HG03025 (cell line): ENCODE measurements at regions not wholly inside any gene's neighbourhood (a gene's known extent, or its start where the extent isn't known, plus 50 kb on each side); places are given as distances from the start of the nearest gene placed in this dataset.
"Not testable (repeated sequence)": the region's sequence is repeated elsewhere in the genome, so short reads cannot be mapped to it uniquely, and the experiment has no call there.

Source experiments
- ATAC-seq: cut with Tn5 transposase; IDR thresholded peaks from one replicate; pipeline ENCODE4 v1.9.1; 2021; ENCODE audit warnings: mild to moderate bottlenecking, moderate library complexity; ENCODE audit not compliant: unreplicated experiment, low FRiP score

DNA sequence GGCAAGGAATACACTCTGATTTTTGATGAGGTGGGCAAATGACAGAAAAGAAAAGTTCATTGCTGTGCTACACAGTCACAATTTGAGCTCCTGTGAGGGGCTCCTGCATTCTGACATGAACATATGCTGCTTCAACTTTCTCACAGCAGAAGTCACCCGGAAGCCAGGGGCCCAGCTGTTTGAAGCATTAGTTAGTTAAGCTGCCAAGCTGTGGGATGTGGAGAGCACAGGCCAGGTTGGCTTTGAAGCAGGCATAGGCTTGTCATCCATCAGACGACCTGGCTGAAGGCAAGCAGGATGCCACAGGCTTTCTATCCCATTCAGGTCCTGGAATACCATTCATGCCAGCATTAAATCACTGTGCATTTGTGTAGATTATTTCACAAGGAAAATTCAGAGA lies 63.1 kb downstream of the MTNR1B start:
- ATAC-seq: no peak

DNA sequence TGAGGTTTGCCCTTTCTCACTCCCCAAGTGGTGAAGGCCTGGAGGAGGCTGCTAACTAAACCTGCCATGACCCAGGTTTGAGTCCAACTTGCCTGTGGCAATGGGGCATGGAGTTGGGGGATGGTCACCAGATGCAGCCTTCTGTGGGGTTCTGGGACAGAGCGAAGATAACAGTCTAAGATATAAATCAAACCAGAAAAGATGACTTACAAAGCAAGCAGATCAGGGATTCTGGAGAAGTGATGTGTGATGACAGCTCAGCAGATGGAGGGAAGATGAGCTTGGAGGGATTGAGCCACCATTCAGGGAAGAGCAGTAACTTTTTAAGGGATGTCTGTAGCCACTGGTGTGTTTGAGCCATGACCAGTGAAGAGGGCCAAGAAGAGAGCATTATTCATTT lies 63.6 kb downstream of the MTNR1B start:
- no peak for ATAC-seq

DNA sequence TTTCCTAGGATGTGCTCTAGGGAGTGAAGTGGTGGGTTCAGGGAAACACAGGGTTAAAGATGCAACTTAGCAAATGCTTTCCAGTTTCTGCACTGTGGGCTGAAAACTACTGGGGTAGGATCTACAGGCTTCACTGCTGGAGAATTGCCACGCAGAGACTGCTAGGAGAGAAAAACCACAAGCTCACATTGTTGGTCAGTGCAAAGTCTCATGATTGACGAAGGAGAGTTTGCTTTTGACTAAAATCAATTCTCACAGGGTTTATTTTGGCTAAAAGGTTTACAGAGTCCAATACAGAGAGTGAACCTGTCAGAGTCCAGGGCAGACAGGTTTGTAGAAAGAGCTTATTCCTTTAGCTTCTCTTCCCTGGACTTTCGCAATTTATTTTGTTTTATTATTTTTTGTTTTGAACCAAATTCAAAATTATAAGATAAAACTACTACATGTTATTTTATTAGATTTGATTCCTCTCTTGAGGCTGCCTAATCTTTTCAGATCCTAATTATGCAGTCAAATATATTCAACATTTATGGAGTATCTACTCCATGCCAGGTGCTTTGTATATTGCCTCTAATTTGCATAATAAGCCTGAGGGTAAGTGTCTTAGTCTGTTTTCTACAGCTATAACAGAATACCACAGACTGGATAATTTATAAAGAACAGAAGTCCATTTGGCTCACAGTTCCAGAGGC lies 64.7 kb downstream of the MTNR1B start:
- no peak for ATAC-seq

DNA sequence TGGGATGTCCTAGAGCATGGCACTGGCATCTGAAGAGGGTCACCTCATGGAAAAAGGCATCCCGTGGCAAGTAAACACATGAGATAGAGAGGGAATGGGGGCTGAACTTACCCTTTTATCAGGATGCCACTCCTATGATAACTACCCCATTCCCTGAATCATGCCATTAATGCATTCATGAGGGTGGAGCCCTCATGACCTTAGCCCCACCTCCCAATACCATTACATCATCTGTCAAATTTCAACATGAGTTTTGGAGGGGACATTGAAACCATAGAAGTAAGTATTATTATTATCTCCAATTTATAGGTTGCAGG lies 65.2 kb downstream of the MTNR1B start:
- ATAC-seq: no peak

DNA sequence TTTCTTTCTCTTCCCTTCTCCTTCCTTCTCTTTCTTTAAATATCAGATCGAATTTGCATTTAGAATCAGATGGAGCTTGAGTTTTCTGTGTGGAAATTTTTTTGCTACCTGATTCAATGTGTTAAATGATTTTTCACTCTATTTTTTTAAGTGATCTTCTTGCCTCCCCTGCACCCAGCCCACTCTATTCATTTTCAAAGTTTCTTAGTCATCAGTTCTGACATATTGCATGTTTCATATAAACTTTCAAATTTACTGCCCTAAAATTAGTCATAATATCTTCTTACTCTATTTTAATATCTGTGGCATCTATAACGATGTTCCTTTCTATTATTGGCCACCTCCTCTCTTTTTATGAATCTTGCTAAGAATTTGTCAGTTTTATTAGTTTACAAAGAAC lies 69.1 kb downstream of the MTNR1B start:
- ATAC-seq: no peak

DNA sequence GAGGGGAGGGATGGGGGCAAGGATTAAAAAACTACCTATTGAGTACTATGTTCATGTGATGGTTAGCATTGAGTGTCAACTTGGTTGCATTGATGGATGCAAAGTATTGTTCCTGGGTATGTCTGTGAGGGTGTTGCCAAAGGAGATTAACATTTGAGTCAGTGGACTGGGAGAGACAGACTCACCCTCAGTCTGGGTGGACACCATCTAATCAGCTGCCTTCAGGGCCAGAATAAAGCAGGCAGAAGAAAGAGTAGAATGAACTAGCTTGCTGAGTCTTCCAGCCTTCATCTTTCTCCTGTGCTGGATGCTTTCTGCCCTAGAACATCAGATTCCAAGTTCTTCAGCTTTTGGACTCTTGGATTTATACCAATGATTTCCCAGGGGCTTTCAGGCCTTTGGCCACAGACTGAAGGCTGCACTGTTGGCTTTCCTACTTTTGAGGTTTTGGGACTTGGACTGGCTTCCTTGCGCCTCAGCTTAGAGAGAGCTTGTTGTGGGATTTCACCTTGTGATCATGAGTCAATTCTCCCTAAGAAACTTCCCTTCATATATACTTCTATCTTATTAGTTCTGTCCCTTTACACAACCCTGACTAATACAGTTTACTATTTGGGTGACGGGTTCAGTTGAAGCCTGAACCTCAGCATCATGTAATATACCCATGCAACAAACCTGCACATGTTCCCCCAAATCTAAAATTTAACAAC lies 70.2 kb downstream of the MTNR1B start:
- ATAC-seq: no peak

DNA sequence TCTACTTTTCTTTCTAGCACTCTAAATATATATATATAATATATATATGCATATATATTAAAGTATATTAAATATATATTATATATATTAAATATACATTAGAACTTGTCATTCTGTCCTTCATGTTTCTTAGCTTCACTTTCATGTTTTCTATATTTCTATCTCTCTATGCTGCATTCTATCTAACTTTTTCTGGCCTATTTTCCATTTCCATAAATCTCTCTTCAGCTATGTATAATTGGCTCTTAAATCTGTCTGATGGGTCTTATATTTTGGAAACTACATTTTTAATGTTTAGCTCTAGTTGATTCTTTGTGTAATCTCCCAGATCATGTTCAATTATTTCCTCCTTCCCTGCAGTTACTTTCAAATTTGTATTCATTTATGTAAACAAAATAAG lies 72.2 kb downstream of the MTNR1B start:
- no peak for ATAC-seq

DNA sequence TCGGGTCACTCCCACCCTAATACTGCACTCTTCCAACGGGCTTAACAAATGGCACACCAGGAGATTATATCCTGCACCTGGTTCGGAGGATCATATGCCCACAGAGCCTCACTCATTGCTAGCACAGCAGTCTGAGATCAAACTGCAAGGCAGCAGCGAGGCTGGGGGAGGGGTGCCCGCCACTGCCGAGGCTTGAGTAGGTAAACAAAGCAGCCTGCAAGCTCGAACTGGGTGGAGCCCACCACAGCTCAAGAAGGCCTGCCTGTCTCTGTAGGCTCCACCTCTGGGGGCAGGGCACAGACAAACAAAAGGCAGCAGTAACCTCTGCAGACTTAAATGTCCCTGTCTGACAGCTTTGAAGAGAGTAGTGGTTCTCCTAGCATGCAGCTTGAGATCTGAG lies 73.7 kb downstream of the MTNR1B start:
- not testable (repeated sequence) for ATAC-seq

DNA sequence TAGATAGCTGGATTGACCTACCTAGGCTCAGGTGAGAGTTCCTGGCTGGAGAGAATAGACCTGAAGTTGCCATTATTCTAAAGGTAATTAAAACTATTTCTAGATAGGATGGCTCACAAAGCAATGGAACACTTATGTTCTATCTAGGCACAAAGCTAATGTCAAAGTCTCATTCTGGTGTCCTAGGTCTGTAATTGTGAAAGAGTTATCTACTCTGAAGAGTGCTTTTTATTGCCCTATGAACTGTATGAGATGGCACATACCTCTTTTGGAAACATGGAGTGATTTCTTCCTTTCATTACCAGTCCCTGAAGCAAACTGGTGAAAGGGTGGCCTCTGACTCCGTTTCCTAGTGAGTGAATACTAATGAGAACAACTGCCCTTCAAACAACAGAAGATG lies 80.3 kb downstream of the MTNR1B start:
- ATAC-seq: no peak

DNA sequence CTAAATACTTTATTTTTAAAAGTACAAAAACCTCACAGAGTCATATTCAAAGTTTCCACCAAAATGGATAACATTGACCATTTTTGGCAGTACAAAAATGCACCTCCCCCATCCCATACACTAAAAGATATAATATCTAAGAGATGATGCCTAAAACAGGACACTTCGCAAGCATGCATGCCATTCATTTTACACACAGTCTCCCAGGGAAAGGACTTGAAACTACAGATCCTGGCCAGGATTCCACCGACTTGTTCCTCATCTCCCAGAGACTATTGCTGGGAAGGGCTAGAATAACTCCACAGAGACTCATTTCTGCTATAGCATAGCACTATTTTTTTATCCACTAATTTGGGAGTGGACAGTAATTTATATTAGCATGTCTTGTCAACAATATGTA lies 81.7 kb downstream of the MTNR1B start:
- ATAC-seq: no peak

DNA sequence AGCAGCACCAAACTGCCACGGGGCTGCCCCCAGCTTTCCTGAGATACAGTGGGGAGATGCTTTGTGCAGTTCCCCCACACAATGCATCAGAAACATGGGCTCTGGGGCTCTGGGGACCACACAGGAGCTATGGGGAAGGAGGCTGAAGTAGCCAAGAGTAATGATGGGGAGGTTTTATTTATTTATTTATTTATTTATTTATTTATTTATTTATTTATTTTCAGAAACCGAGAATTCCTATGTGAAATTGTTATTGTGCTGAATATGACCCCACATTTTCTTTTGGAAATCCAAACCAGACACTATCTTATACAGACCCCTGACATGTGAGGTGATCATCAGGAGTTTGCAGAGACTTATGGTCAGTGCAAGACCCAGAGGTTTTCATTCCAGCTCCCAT lies 84.4 kb downstream of the MTNR1B start:
- no peak for ATAC-seq

DNA sequence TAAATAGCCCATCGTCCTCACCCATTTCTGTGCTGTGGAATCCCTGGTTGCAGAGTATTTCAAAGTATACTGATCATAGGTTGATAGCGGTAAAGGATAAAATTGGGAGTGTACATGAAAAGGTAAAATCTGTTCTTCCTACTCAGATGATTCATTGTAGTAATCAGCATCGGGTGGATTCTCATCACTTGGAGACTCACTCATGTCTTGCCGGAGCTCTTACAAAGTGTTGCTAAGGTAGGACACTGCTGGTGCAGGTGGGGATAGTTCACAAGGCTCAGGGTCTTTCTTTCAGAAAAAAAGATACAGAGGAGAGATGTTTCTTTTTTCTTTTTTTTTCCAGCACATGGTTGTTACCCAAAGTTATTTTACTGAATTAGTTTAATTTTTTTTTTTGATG lies 84.8 kb downstream of the MTNR1B start:
- ATAC-seq: no peak

DNA sequence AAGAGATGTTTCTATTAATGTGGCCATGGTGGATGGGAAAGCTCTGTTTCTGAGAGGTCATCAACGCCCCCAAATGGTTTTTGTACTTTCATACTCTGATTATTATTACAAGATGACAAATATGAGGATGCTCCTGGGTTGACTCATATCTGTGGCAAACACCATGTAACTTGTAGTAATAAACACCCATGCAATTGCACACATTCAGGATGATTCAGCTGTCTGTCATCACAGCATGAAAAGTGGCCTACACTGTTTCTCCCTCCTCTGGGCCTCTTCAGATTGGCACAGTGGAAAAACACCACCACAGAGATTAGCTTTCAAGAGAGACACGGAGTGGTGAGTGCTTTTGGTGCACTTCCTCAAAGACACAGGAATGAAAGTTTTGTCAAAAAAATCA lies 85.4 kb downstream of the MTNR1B start:
- no peak for ATAC-seq

DNA sequence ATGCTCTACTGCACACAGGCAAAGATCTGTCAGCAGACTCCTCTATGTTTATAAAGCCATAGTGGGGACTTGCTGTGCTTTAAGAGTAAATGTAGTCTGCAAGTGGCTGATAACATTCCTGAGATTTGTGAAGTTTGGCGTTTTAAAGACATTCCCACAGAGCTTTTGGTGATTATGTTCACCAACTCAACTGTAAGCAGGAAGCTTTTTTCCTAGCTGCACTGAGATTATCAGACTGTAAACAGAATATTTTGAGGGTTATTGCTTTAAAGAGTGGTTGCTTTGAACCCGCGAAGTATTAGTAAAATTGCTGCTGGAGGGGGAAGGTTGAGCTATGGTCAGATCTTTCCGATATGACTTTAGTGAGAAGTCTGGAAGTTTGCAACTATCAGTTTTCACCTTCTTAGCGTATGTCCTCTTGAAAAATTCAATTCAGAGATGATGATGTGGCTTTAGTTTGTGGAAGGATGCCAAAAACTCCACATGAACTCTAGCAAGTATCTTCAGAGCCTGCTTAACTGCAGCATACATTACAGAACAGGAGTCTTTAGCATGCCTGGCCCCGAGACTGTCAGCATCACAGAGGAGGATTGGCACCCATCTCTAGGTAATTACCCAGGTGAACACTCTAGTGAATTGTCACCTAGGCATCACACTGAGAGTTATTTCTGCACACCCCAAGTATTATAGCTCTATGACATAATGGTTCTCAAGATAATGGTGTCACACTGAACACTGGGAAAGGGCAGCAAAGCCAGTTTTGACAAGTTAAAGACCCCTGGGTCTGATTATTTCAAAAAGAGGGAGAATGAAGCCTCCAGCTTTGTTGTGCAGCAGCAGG lies 89.9 kb downstream of the MTNR1B start:
- no peak for ATAC-seq

DNA sequence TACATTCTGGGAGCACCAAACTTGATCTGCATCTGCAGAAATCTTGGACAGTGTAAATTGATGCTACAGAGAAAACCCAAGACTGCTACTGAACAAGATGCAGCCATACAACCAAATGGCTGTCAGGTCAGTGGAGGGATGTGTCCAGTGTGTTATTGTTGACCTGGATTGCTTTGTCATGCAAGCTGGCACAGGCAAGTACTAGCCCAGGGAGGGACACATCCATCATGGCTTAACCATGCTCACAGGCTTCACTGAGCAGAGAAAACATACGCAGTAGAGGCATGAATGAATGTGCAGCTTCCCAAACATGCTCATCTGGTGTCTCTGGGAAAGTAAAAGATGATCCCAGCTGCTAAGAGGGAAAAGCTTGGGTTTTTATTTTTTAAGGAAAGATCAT lies 93.6 kb downstream of the MTNR1B start:
- ATAC-seq: no peak

DNA sequence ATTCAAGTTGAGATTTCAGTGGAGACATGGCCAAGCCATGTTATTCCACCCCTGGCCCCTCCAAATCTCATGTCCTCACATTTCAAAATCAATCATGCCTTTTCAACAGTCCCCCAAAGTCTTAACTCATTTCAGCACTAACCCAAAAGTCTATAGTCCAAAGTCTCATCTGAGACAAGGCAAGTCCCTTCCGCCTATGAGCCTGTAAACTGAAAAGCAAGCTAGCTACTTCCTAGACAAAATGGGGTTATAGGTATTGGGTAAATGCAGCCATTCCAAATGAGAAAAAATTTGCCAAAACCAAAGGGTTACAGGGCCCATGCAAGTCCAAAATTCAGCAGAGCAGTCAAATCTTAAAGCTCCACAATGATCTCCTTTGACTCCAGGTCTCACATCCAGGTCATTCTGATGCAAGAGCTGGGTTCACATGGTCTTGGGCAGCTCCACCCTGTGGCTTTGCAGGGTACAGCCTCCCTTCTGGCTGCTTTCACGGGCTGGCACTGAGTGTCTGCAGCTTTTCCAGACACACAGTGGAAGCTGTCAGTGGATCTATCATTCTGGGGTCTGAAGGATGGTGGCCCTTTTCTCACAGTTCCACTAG lies 95.7 kb downstream of the MTNR1B start:
- ATAC-seq: not testable (repeated sequence)

DNA sequence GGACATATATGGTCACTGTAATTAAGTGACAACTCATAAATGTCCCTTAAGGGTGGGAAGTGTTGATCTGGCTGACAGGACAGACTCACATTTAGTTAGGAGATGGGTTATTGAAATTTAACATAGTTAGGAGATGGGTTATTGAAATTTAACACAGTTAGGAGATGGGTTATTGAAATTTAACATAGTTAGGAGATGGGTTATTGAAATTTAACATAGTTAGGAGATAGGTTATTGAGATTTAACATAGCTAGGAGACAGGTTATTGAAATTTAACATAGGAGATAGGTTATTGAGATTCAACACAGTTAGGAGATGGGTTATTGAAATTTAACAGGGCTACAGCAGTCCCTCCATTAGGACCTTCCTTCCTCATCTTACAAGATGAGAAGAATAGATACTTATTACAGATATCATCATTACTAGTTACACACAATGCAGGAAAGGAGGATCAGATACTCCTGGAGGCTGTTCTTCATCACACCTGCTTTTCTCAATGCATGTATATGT lies 98.5 kb downstream of the MTNR1B start:
- ATAC-seq: no peak

DNA sequence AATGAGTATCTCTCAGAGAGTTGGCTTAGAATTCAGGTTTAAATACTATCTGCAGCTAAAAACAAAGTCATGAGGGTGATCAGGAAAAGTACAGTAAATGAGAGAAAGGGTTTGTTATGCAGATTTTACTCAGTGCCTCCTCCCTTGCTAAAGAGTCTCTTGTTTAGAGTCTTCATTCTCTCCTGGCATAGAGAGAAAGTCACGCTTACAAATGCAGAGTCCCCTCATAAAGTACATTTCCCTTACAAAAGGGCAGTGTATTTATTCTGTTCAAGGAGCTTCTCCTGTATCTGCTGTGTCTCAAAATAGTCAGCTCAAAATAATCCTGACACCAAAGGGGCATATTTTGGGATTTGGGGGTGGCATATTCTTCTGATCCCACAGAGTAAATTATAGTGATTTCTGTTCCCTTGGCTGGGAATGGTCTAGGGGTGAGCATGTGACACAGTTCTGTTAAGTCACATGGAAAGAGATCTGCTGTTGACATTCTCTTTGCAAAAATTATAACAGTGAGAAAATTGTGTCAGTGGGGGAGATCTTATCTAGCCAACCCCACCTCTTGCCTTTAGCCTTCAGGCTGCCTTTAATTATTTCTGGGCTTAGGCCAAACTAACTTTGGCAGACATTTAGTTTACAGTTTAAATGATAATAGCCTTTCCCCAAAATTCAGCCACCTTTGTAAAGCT lies 102.9 kb downstream of the MTNR1B start:
- no peak for ATAC-seq

DNA sequence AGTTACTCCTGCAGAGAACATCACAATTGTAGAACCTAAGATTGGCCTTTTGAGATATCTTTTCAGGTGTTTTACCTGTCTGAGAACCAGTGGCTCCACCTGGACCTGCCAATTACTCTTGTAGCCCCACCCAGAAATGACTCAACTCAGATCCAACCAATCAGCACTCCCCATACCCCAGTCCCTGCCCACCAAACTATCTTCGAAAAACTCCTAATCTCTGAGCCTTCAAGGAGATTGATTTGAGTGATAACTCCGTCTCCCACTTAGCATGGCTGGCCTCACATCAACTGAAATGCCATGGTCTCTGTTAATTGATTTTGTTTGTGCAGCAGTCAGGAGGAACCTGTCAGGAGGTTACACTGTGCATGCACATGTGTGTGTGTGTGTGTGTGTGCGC lies 103.6 kb downstream of the MTNR1B start:
- ATAC-seq: no peak

DNA sequence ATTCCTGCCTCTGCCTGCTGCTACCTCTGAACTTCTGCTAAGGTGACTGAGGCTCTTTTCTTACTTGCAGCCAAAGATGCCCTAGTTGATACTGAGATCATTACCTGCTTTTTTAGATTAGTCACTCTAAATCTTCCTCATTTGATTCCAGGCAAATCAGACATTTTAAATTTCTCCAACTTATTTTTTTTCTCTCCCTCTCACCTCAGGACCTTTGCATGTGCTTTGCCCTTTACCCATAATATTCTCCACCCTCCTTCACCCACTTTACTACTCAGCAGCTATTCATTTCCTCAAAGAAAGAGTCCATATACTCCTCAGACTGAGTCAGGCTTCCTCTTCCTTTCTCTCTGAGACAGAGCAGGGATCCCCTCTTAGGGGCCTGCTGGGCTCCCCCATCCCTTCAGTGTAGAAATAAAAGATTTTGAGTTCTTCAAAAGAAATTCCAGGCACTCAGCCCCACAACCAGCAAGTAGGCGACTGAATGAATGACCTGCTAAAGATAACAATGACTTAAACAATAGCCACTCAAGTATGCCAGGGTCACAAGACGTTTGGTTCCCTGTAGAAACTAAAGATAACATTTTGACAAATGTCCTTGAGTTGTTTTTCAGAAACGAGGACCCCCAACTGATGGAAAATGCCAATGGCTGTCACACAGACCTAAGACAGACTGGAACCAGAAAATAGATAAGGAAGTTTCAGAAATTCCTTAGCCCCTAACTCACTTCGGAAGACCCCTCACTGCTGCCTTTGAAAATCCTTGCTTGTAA lies 104.2 kb downstream of the MTNR1B start:
- no peak for ATAC-seq
